Endodermal cell (in vitro differentiated cells): ENCODE measurements at regions not wholly inside any gene's neighbourhood (a gene's known extent, or its start where the extent isn't known, plus 50 kb on each side); places are given as distances from the start of the nearest gene placed in this dataset.

Experiments
- DNase-seq: peaks from one replicate; pipeline ENCODE4 v3.0.0-alpha.2; 2017
- H3K27ac ChIP-seq: 2 replicates; pipeline ENCODE4 v1.5.1; 2013; ENCODE audit warnings: mild to moderate bottlenecking, low read depth, low read length, moderate library complexity
- H3K27me3 ChIP-seq: 2 replicates; pipeline ENCODE4 v1.6.1; 2013; ENCODE audit warnings: mild to moderate bottlenecking, low read length, moderate library complexity; ENCODE audit not compliant: insufficient read depth, control insufficient read depth, poor library complexity, severe bottlenecking
- H3K36me3 ChIP-seq: 2 replicates; pipeline ENCODE4 v1.7.0; 2013; ENCODE audit warnings: mild to moderate bottlenecking, low read length, moderate library complexity; ENCODE audit not compliant: control insufficient read depth, insufficient read depth
- H3K4me1 ChIP-seq: one replicate; pipeline ENCODE4 v1.7.0; 2013; ENCODE audit warnings: low read length; ENCODE audit not compliant: control insufficient read depth, insufficient read depth
- H3K4me3 ChIP-seq: 2 replicates; pipeline ENCODE4 v1.5.1; 2013; ENCODE audit warnings: mild to moderate bottlenecking, low read length, moderate library complexity
- H3K9ac ChIP-seq: 2 replicates; pipeline ENCODE4 v1.6.1; 2013; ENCODE audit warnings: mild to moderate bottlenecking, low read length, moderate library complexity; ENCODE audit not compliant: poor library complexity, severe bottlenecking; ENCODE audit errors: extremely low read depth
- H3K9me3 ChIP-seq: 2 replicates; pipeline ENCODE4 v1.6.1; 2013; ENCODE audit warnings: mild to moderate bottlenecking, low read length, moderate library complexity; ENCODE audit not compliant: control insufficient read depth
- H3K27ac Mint-ChIP-seq: 2 replicates; pipeline ENCODE4 v1.8.0; 2020; ENCODE audit warnings: mixed read lengths
- H3K27me3 Mint-ChIP-seq: 2 replicates; pipeline ENCODE4 v1.8.0; 2021; ENCODE audit warnings: mild to moderate bottlenecking, mixed read lengths; ENCODE audit not compliant: insufficient read depth
- H3K36me3 Mint-ChIP-seq: 2 replicates; pipeline ENCODE4 v1.8.0; 2020; ENCODE audit warnings: low read depth, mixed read lengths
- H3K4me1 Mint-ChIP-seq: 2 replicates; pipeline ENCODE4 v1.8.0; 2020; ENCODE audit warnings: mixed read lengths
- H3K4me3 Mint-ChIP-seq: 2 replicates; pipeline ENCODE4 v1.8.0; 2020; ENCODE audit warnings: mild to moderate bottlenecking, moderate library complexity, mixed read lengths
- H3K9me3 Mint-ChIP-seq: 2 replicates; pipeline ENCODE4 v1.8.0; 2020; ENCODE audit warnings: mild to moderate bottlenecking, mixed read lengths
- CTCF ChIP-seq: fragments of 200-600 bp; sonication (generic); conservative IDR thresholded peaks from 2 replicates; pipeline ENCODE4 v1.5.0; 2021; ENCODE audit warnings: antibody characterized with exemption, mild to moderate bottlenecking
- WGBS, 2 experiments: methylation state at CpG; one replicate each; pipeline versions ENCODE4 v1.1.5 to v1.1.7; 2013; ENCODE audit warnings: missing lambda C conversion rate in 2 of 2, mixed read lengths in 1 of 2; ENCODE audit not compliant: insufficient coverage in 1 of 2, insufficient read length in 1 of 2; 5-methylcytosine and 5-hydroxymethylcytosine counted together

- Mint-ChIP-seq H3K27me3 (no peaks in the 10 kb centered on the region), H3K9me3 (peaks cover 14% of the 10 kb centered on the region), H3K4me3 (no peak overlapping the region), H3K27ac (no peak overlapping the region), H3K36me3 (no peaks in the 10 kb centered on the region), H3K4me1 (peaks cover 14% of the 10 kb centered on the region)
- no peak for TF ChIP-seq CTCF
- Histone ChIP-seq H3K4me1 (no peaks in the 10 kb centered on the region), H3K36me3 (no peaks in the 10 kb centered on the region), H3K4me3 (no peak overlapping the region), H3K27me3 (no peaks in the 10 kb centered on the region), H3K9ac (no peak overlapping the region), H3K27ac (no peak overlapping the region), H3K9me3 (no peaks in the 10 kb centered on the region)
- no peak for DNase-seq
Measured at GRCh38 chrX:138345801-138346200, 365.7 kb downstream of the FGF13 start.

- no peak overlapping the region for H3K4me3 ChIP-seq
- Mint-ChIP-seq H3K27me3 (no peaks in the 10 kb centered on the region), H3K4me3 (no peak overlapping the region), H3K9me3 (peaks cover 7% of the 10 kb centered on the region), H3K27ac (peak overlapping the region; percentile 77), H3K36me3 (no peaks in the 10 kb centered on the region), H3K4me1 (peaks cover 14% of the 10 kb centered on the region)
- TF ChIP-seq CTCF, result peak; percentile 26
- no peak overlapping the region for H3K27ac ChIP-seq
- no peak for DNase-seq
- H3K27me3 ChIP-seq, result no peaks in the 10 kb centered on the region
- H3K36me3 ChIP-seq, result no peaks in the 10 kb centered on the region
- H3K4me1 ChIP-seq, result no peaks in the 10 kb centered on the region
- H3K9me3 ChIP-seq, result peaks cover 11% of the 10 kb centered on the region
- WGBS, 2 experiments, result 100% methylated on average over 1 of the region's 3 CpGs; no CpG with 5 or more reads in 1 of the 2 experiments
- no peak overlapping the region for H3K9ac ChIP-seq
Measured at GRCh38 chrX:138349351-138349750, 362.2 kb downstream of the FGF13 start.

- no peaks in the 10 kb centered on the region for H3K4me1 ChIP-seq
- no peak for DNase-seq
- no peak overlapping the region for H3K27ac ChIP-seq
- H3K9me3 ChIP-seq, result peaks cover 4% of the 10 kb centered on the region
- H3K27me3 ChIP-seq, result no peaks in the 10 kb centered on the region
- TF ChIP-seq CTCF, result no peak
- Mint-ChIP-seq H3K36me3 (peaks cover 2% of the 10 kb centered on the region), H3K27me3 (no peaks in the 10 kb centered on the region), H3K27ac (no peak overlapping the region), H3K4me1 (no peaks in the 10 kb centered on the region), H3K4me3 (no peak overlapping the region), H3K9me3 (peaks cover 17% of the 10 kb centered on the region)
- WGBS, 2 experiments, result 93 to 95% methylated on average over 2 of the region's 2 CpGs
- no peak overlapping the region for H3K4me3 ChIP-seq
- H3K9ac ChIP-seq, result no peak overlapping the region
- no peaks in the 10 kb centered on the region for H3K36me3 ChIP-seq
Measured at GRCh38 chrX:138378876-138379275, 332.6 kb downstream of the FGF13 start.
